ENCODE measurements at regions not wholly inside any gene's neighbourhood (a gene's known extent, or its start where the extent isn't known, plus 50 kb on each side); places are given as distances from the start of the nearest gene placed in this dataset.

- Histone ChIP-seq H3K27ac (ENCODE audit: insufficient read depth, low read length) (no peak overlapping the region), H3K9me3 (ENCODE audit: control insufficient read depth, insufficient read depth, low read length) (no peaks in the 10 kb centered on the region), H3K56ac (ENCODE audit: extremely low read depth, insufficient read depth, low read length) (no peak overlapping the region), H3K4me3 (ENCODE audit: insufficient read depth, low read depth, low read length) (no peak overlapping the region), H2BK20ac (ENCODE audit: low read depth, low read length) (no peak overlapping the region), H3K18ac (ENCODE audit: low read depth, low read length) (no peak overlapping the region), H4K91ac (ENCODE audit: insufficient read depth, low read depth, low read length) (no peak overlapping the region), H3K36me3 (ENCODE audit: control insufficient read depth, insufficient read depth, low read length) (peaks cover 95% of the 10 kb centered on the region), H3K27me3 (ENCODE audit: control insufficient read depth, insufficient read depth, low read length) (no peaks in the 10 kb centered on the region), H4K20me1 (ENCODE audit: insufficient read depth, low read length) (peaks cover 27% of the 10 kb centered on the region), H3K14ac (replicated peaks; ENCODE audit: low read depth, low read length) (no peak overlapping the region), H4K8ac (ENCODE audit: low read depth in 2 of 2, low read length in 2 of 2) (no peak overlapping the region), H3K79me1 (ENCODE audit: low read depth in 1 of 2, low read length in 2 of 2) (peaks cover 4 to 39% of the 10 kb centered on the region in 2 experiments; a peak in 3 of 4 replicates), H2AK5ac (ENCODE audit: low read depth, low read length) (no peak overlapping the region), H2AFZ (replicated peaks; ENCODE audit: low read length, poor library complexity) (no peak overlapping the region), H3K9ac (ENCODE audit: low read depth, low read length) (no peak overlapping the region), H4K5ac (ENCODE audit: low read depth, low read length) (no peak overlapping the region), H2BK15ac (ENCODE audit: low read depth, low read length) (no peak overlapping the region), H3K9me1 (ENCODE audit: insufficient read depth, low read length) (peaks cover 8% of the 10 kb centered on the region), H3K23ac (ENCODE audit: low read depth, low read length) (no peak overlapping the region), H2BK120ac (ENCODE audit: low read depth, low read length) (no peak overlapping the region), H2AK9ac (replicated peaks; ENCODE audit: low read depth, low read length, poor library complexity) (no peak overlapping the region), H3K4me2 (ENCODE audit: low read depth, low read length) (no peak overlapping the region), H3K4me1 (ENCODE audit: control insufficient read depth, insufficient read depth, low read length) (no peaks in the 10 kb centered on the region), H2BK5ac (ENCODE audit: low read depth, low read length, poor library complexity, severe bottlenecking) (no peak overlapping the region), H3K4ac (ENCODE audit: low read depth, low read length) (no peak overlapping the region)
- DNase-seq (no peak), ATAC-seq (ENCODE audit: low read depth) (no peak)
- no peak for TF ChIP-seq USF2 (IDR thresholded peaks at IDR 0.05; ENCODE audit: low read depth, low read length)
- TF ChIP-seq MAFK (IDR thresholded peaks at IDR 0.05; ENCODE audit: low read depth, low read length): no peak
- TF ChIP-seq CEBPB (IDR thresholded peaks at IDR 0.05; ENCODE audit: low read depth, low read length): no peak
- no peak for TF ChIP-seq RCOR1 (IDR thresholded peaks at IDR 0.05; ENCODE audit: insufficient replicate concordance, low read length)
- no peak for TF ChIP-seq RFX5 (IDR thresholded peaks at IDR 0.05; ENCODE audit: low read depth, low read length)
- TF ChIP-seq FOS (IDR thresholded peaks at IDR 0.05; ENCODE audit: low read depth, low read length): no peak
- TF ChIP-seq NFE2L2 (IDR thresholded peaks at IDR 0.05; ENCODE audit: low read depth, low read length): no peak
- no peak for TF ChIP-seq MAZ (IDR thresholded peaks at IDR 0.05; ENCODE audit: borderline replicate concordance, low read depth, low read length)
- TF ChIP-seq BHLHE40 (IDR thresholded peaks at IDR 0.05; ENCODE audit: low read depth, low read length): no peak
- no peak for TF ChIP-seq CTCF (conservative IDR thresholded peaks at IDR 0.05; ENCODE audit: low read depth, low read length)
- TF ChIP-seq RAD21 (IDR thresholded peaks at IDR 0.05; ENCODE audit: low read length): no peak
- TF ChIP-seq MXI1 (IDR thresholded peaks at IDR 0.05; ENCODE audit: borderline replicate concordance, low read depth, low read length): no peak
- TF ChIP-seq CHD1 (IDR thresholded peaks at IDR 0.05; ENCODE audit: low read depth, low read length): no peak
- dilution Hi-C loops (cut with HindIII; ENCODE audit: low sequenced_read_pairs, unreplicated experiment) (no loop called here), in situ Hi-C loops (cut with MboI; ENCODE audit: low sequenced_read_pairs) (no loop called here), intact Hi-C loops (cut with micrococcal nuclease) (no loop called here)
- ChIA-PET CTCF (no interaction called here), POLR2A (ENCODE audit: unreplicated experiment) (no interaction called here)
- BruUV-seq (replicated peaks): no TSS peak
- 100% methylated on average over 1 of the region's 12 CpGs; no CpG with 5 or more reads in 1 of the 2 experiments for WGBS, 2 experiments (ENCODE audit: extremely low coverage in 2 of 2, insufficient read length in 1 of 2)
Observed at GRCh38 chr14:101049511-101049910, 146.0 kb upstream of the RTL1 start.
